Stimulated activated CD4-positive, alpha-beta T cell treated with anti-CD3 and anti-CD28 coated beads, Interleukin-4, amount 100 ng/mL, for 24 hours (primary cell): ENCODE measurements at regions not wholly inside any gene's neighbourhood (a gene's known extent, or its start where the extent isn't known, plus 50 kb on each side); places are given as distances from the start of the nearest gene placed in this dataset.

Experiments
- DNase-seq: peaks from one replicate; pipeline ENCODE4 v3.0.0-alpha.2; 2020

DNA sequence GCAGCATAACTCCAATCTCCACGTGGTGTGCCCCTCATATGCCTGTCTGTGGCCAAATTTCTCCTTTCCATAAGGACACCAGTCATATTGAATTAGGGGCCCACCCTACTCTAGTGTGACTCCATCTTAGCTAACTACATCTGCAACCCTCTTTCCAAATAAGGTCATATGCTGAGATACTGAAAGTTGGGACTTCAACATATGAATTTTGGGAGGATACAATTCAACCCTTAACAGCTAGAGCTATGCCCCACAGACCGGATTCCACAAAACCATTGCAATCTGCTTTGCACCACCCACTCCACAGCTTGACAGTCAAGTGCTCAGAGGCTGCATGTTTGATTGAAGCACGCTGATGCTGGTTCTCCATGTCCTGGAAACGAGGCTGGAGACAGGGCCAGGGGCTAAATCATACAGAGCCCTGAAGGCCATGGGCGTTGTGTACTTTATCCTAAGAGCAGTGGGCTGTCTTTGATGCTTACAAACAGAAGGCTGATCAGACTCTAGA is 122.8 kb downstream of the MTX3 start:
- DNase-seq: no peak

DNA sequence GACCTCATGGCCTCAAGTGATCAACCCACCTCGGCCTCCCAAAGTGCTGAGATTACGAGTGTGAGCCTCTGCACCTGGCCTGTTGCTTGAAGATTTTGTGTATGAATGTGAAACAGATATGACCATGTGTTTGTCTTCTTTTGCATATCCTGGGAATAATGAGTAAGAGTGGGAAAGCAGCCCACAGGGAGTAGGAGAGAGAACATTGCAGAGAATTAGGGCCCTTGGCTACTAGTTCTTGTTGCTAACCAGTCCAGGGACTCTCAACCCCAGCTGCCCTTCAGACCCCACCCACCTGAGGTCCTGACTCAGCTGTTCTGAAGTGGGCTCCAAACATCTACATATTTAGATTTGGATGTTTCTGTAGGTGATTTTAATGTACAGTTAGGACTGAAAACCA is 125.5 kb downstream of the MTX3 start:
- no peak for DNase-seq

DNA sequence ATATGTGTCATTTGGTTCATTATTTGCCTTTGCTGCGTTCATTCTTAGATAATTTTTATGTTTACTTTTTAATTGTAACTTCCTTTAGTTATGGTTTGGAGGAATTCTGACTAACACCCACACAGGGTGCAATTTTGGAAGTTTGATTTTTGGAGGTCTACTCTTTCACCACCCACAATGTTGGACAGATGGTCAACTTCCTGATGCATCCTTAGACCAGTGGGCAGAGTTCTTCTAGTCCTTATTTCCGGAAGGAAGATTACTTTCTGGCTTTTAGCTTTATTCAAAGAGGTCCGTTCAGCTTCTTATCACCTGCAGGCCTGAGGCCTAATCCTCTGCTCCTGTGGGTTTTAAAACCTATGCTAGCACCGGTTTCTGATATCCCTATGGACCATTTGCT is 126.7 kb downstream of the MTX3 start:
- DNase-seq: no peak

DNA sequence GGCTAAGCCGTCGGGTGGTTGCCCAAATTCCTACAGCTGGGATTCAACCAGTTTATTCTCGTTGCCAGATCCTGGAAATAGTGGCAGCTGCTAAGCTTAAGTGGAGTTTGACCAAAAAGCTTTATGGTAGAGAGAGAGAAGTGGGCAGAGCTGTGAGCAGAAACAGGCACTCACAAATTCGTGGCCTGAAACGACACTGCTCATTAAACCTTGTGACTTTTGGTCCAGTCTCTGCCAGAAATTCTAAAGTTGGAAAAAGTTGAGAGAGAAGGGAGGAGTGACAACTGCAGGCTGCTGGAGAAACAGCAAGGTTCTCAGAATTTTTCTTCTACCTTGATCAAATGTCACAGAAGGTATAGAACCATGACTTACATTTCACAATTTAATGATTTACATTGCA is 131.5 kb downstream of the MTX3 start:
- DNase-seq: no peak

DNA sequence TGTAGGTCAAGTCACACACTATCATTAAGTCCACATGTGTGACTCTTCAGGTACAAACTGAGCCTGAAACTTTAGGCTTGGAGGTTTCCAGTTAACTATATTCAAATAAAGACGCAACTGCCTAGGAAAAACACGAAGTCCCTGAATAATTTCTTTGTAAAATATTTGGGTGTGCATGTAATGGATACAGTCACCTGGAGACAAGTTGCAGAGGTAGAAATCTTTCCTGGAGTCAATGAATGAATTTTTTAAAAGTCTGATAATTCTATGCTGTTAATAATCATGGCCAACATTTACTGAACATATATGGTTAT is 132.7 kb downstream of the MTX3 start:
- DNase-seq: no peak

DNA sequence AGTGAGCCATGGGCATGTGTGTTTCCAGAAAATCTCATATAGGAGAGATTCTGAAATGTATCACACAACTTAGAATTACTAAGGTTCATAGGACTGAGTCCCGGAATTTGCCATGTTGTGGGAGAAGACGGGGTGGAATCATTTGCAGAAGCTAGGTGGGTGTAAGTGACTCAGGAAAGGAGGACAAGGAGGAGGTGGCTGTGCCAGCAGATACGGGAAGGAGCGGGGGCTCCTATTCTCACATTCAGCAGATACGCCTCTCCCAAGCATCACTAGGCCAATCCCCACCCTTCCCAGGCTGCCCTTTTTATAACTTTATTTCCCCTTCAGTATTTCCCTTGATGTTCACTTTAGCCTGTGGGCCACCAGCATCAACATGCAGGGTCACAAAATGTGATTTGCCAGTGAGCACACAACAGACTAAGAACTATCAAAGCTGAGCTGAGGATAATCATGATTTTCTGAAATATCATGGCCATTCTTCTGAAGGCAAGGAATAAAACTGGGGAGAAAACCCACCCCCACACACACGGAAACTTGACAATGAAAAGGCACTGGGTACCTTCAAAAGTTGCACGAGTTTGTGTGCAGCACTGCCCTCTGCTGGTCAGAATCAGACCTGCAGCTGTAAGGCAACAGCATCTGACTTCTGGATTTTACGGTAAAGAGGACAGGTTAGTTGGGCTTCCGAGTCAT is 133.2 kb downstream of the MTX3 start:
- peak; percentile 85 for DNase-seq

DNA sequence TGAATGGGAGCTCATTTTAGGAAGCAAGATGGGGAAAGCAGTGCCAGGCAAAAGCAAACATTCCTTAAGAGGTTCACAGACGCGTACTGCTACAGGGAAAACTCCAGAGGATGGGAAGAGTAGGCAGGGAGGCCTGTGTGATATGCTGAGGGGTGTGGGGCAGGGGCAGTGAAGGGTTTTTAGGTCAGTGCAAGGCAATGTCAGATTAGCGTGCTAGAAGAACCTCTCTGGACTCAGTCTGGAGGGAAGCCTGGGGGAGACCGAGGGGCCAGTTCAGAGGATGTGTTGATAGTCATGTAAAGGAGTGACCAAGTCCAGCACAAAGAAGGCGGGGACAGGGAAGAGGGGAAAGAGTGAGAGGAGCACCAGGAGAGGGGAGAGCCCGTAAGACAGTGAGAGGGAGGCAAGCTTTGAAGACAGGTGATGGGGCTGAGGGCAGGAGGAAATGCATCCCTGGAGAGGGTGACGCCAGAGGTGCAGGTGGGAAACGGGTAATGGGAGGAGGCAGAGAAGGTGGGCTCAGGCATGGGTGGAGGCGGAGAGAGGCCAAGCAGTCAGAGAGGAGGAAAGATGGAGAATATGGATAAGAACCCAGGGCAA is 134.5 kb downstream of the MTX3 start:
- DNase-seq: no peak

DNA sequence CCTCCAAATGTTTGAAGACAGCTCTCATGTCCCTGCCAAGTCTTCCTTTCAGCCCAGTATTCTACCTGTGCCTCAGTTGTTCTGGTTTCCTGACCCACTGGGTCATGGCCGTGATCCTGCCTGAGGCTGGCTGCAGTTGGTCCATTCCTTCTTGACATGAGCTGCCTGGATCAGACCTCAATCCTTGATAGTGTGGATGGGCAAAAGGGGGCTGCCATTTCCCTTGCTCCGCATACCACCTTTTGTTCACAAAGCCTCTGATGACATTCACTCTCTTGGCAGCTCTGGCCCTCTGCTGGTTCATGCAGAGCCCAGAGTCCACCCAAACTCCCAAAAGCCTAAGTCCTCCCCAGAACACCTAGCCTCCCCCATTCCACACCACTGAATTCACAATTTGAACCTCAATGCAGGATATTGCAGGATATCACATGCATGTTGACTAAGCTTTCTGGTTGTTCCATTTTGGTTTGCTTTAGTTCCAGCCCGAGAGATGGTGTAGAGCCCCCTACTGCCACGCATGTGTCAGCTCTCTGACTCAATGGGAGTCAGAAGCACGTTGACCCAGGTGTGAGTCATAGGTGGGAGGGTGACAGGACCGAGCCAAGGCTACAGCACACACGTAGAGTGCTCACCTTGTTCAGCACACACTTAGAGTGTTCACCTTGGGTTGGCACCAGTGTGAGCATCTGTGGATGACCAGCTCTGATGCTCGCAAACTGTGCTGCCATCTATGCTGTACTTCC is 137.2 kb downstream of the MTX3 start:
- DNase-seq: peak; percentile 37

DNA sequence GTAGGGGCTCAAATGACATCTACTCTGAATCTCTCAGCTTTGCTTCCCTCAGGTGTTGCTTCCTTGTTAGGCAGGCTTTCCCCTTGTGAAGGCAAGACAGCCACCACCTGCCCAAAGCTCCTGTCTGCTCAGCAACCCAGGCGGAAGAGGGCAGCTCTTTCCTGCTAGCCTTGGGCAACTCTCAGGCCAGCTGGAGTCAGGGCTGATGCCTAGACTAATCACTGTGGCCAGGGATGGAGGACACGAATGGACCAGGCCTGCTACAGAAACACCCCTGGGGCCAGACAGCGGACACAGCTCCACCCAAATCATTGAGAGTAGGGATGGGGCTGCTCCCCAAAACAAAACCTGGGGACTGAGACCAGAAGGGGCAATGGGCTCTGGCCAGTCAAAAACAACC is 138.0 kb downstream of the MTX3 start:
- DNase-seq: no peak

DNA sequence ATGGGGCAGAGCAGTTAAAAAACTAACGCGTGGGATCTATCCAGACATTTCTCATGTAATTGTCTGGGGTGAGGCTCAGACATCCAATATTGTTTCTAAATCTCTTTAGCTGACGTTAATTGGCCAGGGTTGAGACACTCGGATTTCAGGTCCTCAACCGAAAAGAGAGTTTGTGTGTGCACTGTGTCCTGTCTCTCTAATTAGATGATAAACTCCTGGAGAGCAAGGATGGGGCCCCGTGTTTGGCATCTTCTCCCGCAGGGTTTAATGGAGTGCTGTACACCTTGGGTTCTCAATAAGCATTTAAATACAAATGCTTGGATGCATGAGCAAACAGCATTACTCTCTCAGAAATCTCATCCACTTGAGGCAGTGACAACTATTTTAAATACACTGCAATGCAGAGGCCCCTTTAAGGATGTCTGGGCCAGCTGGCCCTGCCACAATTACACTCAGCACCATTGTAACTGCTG is 139.6 kb downstream of the MTX3 start:
- DNase-seq: no peak

DNA sequence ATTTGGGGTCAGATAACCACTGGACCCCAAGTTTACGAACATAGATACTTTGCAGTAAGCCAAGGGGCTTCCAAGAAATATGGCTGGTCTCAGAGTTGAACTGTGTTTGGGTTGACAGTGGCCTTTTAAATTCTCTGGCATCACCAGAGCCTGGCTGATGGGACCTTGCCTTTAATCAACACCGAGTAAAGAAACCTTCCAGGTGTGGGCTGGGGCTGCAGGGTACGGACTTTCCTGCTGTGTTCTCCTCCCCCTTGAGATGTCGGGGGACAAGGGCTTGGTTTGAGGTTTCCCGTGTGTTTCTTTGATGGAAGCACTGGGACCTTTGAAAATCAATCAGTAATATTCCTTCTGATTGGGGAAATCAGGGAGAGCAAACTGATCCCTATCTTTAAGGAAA is 140.1 kb downstream of the MTX3 start:
- DNase-seq: no peak

DNA sequence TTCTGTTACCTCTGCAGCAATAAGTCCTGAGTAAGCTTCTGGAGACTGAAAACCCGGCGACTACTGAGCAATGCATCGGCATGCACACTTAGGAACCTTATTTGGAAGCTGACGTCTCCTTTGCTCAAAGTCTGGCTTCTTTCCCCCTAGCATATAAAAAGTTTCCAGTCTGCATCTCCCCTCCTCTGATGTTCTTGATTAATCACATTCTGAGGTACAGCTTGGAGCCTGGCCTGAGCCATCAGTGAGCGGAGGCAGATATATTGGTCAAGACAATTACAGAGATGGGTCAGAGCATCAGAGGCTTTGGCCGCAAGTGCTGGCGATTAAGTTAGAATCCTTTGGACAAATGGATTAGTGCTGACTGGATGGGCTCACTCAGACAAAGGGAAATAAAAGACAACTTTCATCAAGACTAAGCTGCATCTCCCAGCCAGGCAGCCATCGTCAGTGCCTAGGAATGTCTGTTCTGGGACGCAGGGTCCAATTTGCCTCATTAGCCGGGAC is 140.7 kb downstream of the MTX3 start:
- DNase-seq: no peak

DNA sequence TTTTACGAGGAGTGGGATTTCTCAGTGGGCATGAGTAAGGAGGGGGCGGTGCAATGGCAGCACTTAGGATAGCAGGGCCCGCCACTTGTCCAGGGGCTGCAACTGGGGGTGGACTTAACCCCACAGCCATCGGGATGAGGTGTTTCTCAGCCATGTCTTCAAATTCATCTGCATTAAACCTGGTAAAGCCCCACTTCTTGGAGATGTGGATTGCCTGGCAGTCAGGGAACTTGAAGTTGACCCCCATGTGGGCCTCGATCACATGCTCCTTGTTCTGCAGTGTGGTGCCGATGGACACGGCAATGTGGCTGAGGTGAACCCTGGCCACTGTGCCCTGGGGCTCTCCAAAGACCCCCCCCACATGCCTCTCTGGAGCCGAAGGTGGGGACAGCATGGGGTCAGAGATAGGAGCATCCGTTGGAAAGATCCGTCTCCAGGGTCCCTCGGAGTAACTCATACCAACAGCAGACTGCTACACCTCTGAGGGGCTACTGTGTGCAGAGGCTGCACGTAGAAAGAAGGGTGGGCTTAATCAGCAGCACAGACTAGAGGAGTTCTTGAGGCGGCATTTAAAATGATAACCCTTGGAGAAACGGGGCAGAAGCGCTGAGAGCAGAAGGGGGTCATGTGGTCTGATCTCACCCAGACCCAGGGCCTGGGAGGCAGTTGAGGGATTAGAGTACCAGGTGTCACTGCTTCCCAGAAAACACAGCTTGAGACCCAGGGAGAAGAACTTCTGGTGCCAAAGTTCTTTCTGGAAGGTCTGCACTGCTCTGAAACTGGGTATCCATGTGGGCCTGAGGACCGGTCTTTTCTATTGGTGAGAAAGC is 141.4 kb downstream of the MTX3 start:
- DNase-seq: no peak
